HFFc6 (cell line): ENCODE measurements at regions not wholly inside any gene's neighbourhood (a gene's known extent, or its start where the extent isn't known, plus 50 kb on each side); places are given as distances from the start of the nearest gene placed in this dataset.

ENCODE experiments used
- DNase-seq: peaks from one replicate; pipeline ENCODE4 v3.0.0-alpha.2; 2018
- H3K27ac Mint-ChIP-seq: 2 replicates; pipeline ENCODE4 v1.8.0; 2020; ENCODE audit warnings: mild to moderate bottlenecking, mixed read lengths
- H3K27me3 Mint-ChIP-seq: 2 replicates; pipeline ENCODE4 v1.8.0; 2021; ENCODE audit warnings: mild to moderate bottlenecking, moderate library complexity, mixed read lengths; ENCODE audit not compliant: insufficient read depth
- H3K36me3 Mint-ChIP-seq: 2 replicates; pipeline ENCODE4 v1.8.0; 2021; ENCODE audit warnings: low read depth, mixed read lengths
- H3K4me1 Mint-ChIP-seq: 2 replicates; pipeline ENCODE4 v1.8.0; 2020; ENCODE audit warnings: low read depth, mixed read lengths
- H3K4me3 Mint-ChIP-seq: 2 replicates; pipeline ENCODE4 v1.8.0; 2020; ENCODE audit warnings: mild to moderate bottlenecking, moderate library complexity, mixed read lengths
- H3K9me3 Mint-ChIP-seq: 2 replicates; pipeline ENCODE4 v1.8.0; 2020; ENCODE audit warnings: mild to moderate bottlenecking, mixed read lengths
- CTCF ChIP-seq: fragments of 200-600 bp; sonication (generic); IDR thresholded peaks from 2 replicates; pipeline ENCODE4 v1.5.0; 2021; ENCODE audit warnings: antibody characterized with exemption, mild to moderate bottlenecking

- peaks cover 46% of the 10 kb centered on the region for H3K9me3 Mint-ChIP-seq
- no peaks in the 10 kb centered on the region; the same call in 1 of the 2 replicates for H3K36me3 Mint-ChIP-seq
- H3K27ac Mint-ChIP-seq, result no peak overlapping the region
Measured at GRCh38 chr12:103011974-103012763, 54.7 kb downstream of the ASCL1 start.

GRCh38 chr12:103012884-103013283, 55.4 kb downstream of the ASCL1 start:
- no peaks in the 10 kb centered on the region for H3K4me1 Mint-ChIP-seq
- H3K4me3 Mint-ChIP-seq, result no peak overlapping the region
- H3K27me3 Mint-ChIP-seq, result no peaks in the 10 kb centered on the region
- TF ChIP-seq CTCF, result no peak
- DNase-seq, result no peak
- H3K9me3 Mint-ChIP-seq, result peaks cover 46% of the 10 kb centered on the region
- no peak overlapping the region for H3K27ac Mint-ChIP-seq
- H3K36me3 Mint-ChIP-seq, result no peaks in the 10 kb centered on the region; the same call in 1 of the 2 replicates

More at GRCh38 chr12:103011974-103012763, 54.7 kb downstream of the ASCL1 start:
- Mint-ChIP-seq H3K4me1 (no peaks in the 10 kb centered on the region), H3K27me3 (no peaks in the 10 kb centered on the region), H3K4me3 (no peak overlapping the region)
- DNase-seq, result no peak
- TF ChIP-seq CTCF, result no peak

GRCh38 chr12:103013741-103014300, 56.3 kb downstream of the ASCL1 start:
- H3K9me3 Mint-ChIP-seq, result peaks cover 47% of the 10 kb centered on the region
- H3K27ac Mint-ChIP-seq, result no peak overlapping the region
- no peak for TF ChIP-seq CTCF
- no peak for DNase-seq
- H3K36me3 Mint-ChIP-seq, result no peaks in the 10 kb centered on the region; the same call in 1 of the 2 replicates
- no peak overlapping the region for H3K4me3 Mint-ChIP-seq
- no peaks in the 10 kb centered on the region for H3K4me1 Mint-ChIP-seq
- H3K27me3 Mint-ChIP-seq, result no peaks in the 10 kb centered on the region

- no peaks in the 10 kb centered on the region; the same call in 1 of the 2 replicates for H3K36me3 Mint-ChIP-seq
- H3K4me1 Mint-ChIP-seq, result no peaks in the 10 kb centered on the region
- H3K27ac Mint-ChIP-seq, result no peak overlapping the region
- H3K27me3 Mint-ChIP-seq, result no peaks in the 10 kb centered on the region
- peaks cover 46% of the 10 kb centered on the region for H3K9me3 Mint-ChIP-seq
- DNase-seq, result no peak
- TF ChIP-seq CTCF, result no peak
- H3K4me3 Mint-ChIP-seq, result no peak overlapping the region
Measured at GRCh38 chr12:103016381-103016780, 58.9 kb downstream of the ASCL1 start.

- H3K36me3 Mint-ChIP-seq, result no peaks in the 10 kb centered on the region
- peaks cover 23% of the 10 kb centered on the region for H3K9me3 Mint-ChIP-seq
- H3K4me1 Mint-ChIP-seq, result no peaks in the 10 kb centered on the region
- TF ChIP-seq CTCF, result no peak
- H3K4me3 Mint-ChIP-seq, result no peak overlapping the region
- H3K27me3 Mint-ChIP-seq, result no peaks in the 10 kb centered on the region
- H3K27ac Mint-ChIP-seq, result no peak overlapping the region
- DNase-seq, result no peak
Measured at GRCh38 chr12:103020839-103021238, 63.4 kb downstream of the ASCL1 start.
